Sigmoid colon (tissue), 6 donors: ENCODE measurements at regions not wholly inside any gene's neighbourhood (a gene's known extent, or its start where the extent isn't known, plus 50 kb on each side); places are given as distances from the start of the nearest gene placed in this dataset.

Experiments used
- DNase-seq: peaks from one replicate; pipeline ENCODE4 v3.0.0-alpha.2; 2019
- H3K27ac ChIP-seq, 4 donors: fragments of 200-600 bp; sonication (generic); one replicate each; pipeline ENCODE4 v1.5.1; 2016 to 2019; ENCODE audit warnings: mild to moderate bottlenecking in 1 of 4
- H3K27me3 ChIP-seq, 3 donors: fragments of 200-600 bp; sonication (generic); one replicate each; pipeline ENCODE4 v1.5.1; 2019; ENCODE audit warnings: mild to moderate bottlenecking in 1 of 3
- H3K36me3 ChIP-seq, 4 donors: fragments of 200-600 bp; sonication (generic); one replicate each; pipeline ENCODE4 v1.5.1; 2016 to 2019
- H3K4me1 ChIP-seq, 4 donors: fragments of 200-600 bp; sonication (generic); one replicate each; pipeline ENCODE4 v1.5.1; 2017 to 2019
- H3K4me3 ChIP-seq, 4 donors: fragments of 200-600 bp; sonication (generic); one replicate each; pipeline ENCODE4 v1.5.1; 2017 to 2019; ENCODE audit warnings: mild to moderate bottlenecking in 2 of 4, moderate library complexity in 1 of 4
- H3K9me3 ChIP-seq, 4 donors: fragments of 200-600 bp in 3 of 4; sonication (generic) in 3 of 4; one replicate each; pipeline versions ENCODE4 v1.5.1 to v1.6.1; 2013 to 2019
- CTCF ChIP-seq, 4 experiments: fragments of 450-650 bp in 3 of 4; fragments of 200-600 bp in 1 of 4; IDR thresholded peaks; one replicate each; pipeline ENCODE4 v1.5.1; 2016 to 2019; ENCODE audit warnings: antibody characterized with exemption in 4 of 4, mild to moderate bottlenecking in 3 of 4, moderate library complexity in 2 of 4
- EP300 ChIP-seq, 4 donors: sonication (generic); formaldehyde crosslinking; IDR thresholded peaks; one replicate each; pipeline ENCODE4 v1.6.1; 2017; ENCODE audit warnings: antibody characterized with exemption in 4 of 4
- POLR2A ChIP-seq, 2 donors: fragments of 450-650 bp; IDR thresholded peaks; one replicate each; pipeline ENCODE4 v1.6.1; 2016; ENCODE audit warnings: antibody characterized with exemption in 2 of 2, mild to moderate bottlenecking in 2 of 2, moderate library complexity in 2 of 2
- POLR2AphosphoS5 ChIP-seq, 4 donors: sonication (generic); formaldehyde crosslinking; IDR thresholded peaks; one replicate each; pipeline ENCODE4 v1.6.1; 2017; ENCODE audit warnings: antibody characterized with exemption in 4 of 4
- WGBS, 2 donors: extraction: QIAGEN DNeasy Blood & Tissue Kit; methylation state at CpG; one replicate each; pipeline ENCODE4 v1.1.7; 2013; 5-methylcytosine and 5-hydroxymethylcytosine counted together
- intact Hi-C: fragments of 100-400 bp; cut with DNase I; formaldehyde crosslinking; loops from one replicate; pipeline ENCODE4 v1.15.1; 2023
- donor health status: healthy with polysubstance abuse.
- donor health status: healthy.

DNA sequence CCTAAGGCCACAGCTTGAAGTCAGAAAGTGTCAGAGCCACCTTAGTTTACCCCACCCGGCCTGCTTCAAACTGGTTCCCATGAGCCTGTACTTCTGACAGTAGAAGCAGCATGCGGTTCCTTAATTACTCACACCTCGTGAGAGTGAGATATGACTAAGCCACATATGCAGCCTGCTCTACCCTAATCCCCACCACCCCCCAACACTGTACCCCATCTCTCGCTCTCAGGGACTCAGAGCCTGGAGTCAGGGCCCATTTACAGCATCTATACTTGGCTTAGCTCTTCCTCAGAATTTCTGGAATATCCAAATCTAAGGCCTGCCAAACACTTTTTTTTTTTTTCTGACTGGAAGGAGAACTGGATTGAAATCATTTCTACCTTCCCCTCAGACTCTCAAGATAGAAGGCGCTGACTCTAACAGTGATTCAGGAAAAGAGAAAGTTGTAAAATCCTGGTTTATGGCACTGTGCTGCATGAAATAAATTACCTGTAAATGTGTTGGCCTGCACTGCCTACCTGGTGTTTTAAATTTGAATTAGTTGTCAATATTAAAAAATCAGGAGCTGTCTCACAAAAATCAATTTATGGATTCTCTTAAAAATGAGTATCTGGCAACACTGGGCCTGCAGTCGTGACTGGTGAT is 360.0 kb downstream of the RND3 start:
- Histone ChIP-seq H3K27ac (no peak overlapping the region), H3K4me1 (no peaks in the 10 kb centered on the region), H3K27me3 (no peaks in the 10 kb centered on the region), H3K9me3 (no peaks in the 10 kb centered on the region), H3K4me3 (no peak overlapping the region), H3K36me3 (no peaks in the 10 kb centered on the region)
- DNase-seq, result no peak
- intact Hi-C loops, result no loop called here
- TF ChIP-seq POLR2A (IDR thresholded peaks at IDR 0.05), result no peak
- no peak for TF ChIP-seq CTCF (IDR thresholded peaks at IDR 0.05)
- no peak for TF ChIP-seq EP300 (IDR thresholded peaks at IDR 0.05)
- no peak for TF ChIP-seq POLR2AphosphoS5 (IDR thresholded peaks at IDR 0.05)
- 44 to 79% methylated on average over 6 of the region's 6 CpGs for WGBS, 2 donors

GRCh38 chr2:150126839-150127238 is 360.6 kb downstream of the RND3 start:
- Histone ChIP-seq H3K36me3 (no peaks in the 10 kb centered on the region), H3K27ac (no peak overlapping the region), H3K4me1 (no peaks in the 10 kb centered on the region), H3K9me3 (no peaks in the 10 kb centered on the region), H3K4me3 (no peak overlapping the region), H3K27me3 (no peaks in the 10 kb centered on the region)
- intact Hi-C loops, result no loop called here
- no peak for DNase-seq
- TF ChIP-seq POLR2AphosphoS5 (IDR thresholded peaks at IDR 0.05) (no peak), CTCF (IDR thresholded peaks at IDR 0.05) (no peak), EP300 (IDR thresholded peaks at IDR 0.05) (no peak), POLR2A (IDR thresholded peaks at IDR 0.05) (no peak)
- WGBS, 2 donors, result 87 to 93% methylated on average over 2 of the region's 2 CpGs

GRCh38 chr2:150126143-150126740 is 361.2 kb downstream of the RND3 start:
- H3K27ac ChIP-seq, result no peak overlapping the region
- H3K27me3 ChIP-seq, result no peaks in the 10 kb centered on the region
- H3K36me3 ChIP-seq, result no peaks in the 10 kb centered on the region
- intact Hi-C loops, result no loop called here
- TF ChIP-seq EP300 (IDR thresholded peaks at IDR 0.05) (no peak), CTCF (IDR thresholded peaks at IDR 0.05) (no peak), POLR2A (IDR thresholded peaks at IDR 0.05) (no peak), POLR2AphosphoS5 (IDR thresholded peaks at IDR 0.05) (no peak)
- WGBS, 2 donors, result 89 to 90% methylated on average over 7 of the region's 7 CpGs
- no peak overlapping the region for H3K4me3 ChIP-seq
- no peak for DNase-seq
- no peaks in the 10 kb centered on the region for H3K4me1 ChIP-seq
- H3K9me3 ChIP-seq, result no peaks in the 10 kb centered on the region

DNA sequence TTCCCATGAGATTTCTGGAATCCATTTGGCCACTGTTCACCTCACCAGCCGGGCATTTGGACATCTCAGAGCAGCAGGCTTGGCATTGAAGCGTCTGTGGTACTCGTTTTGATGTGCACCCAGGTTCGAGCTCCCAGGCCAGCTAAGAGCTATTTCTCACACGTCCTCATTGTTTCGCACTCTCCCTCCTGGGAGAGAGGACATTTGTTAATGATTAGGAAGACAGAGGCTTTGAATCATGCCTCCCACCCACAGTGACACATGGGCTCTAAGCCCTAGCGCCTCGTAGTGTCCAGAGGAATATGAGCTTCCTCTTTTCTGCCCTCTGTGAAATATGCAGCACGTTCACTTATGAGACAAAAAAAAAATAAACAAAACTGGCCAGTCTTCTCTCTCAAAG is 361.8 kb downstream of the RND3 start:
- no peak for TF ChIP-seq EP300 (IDR thresholded peaks at IDR 0.05)
- TF ChIP-seq POLR2A (IDR thresholded peaks at IDR 0.05), result no peak
- no peak for TF ChIP-seq CTCF (IDR thresholded peaks at IDR 0.05)
- no peak for TF ChIP-seq POLR2AphosphoS5 (IDR thresholded peaks at IDR 0.05)
- 56 to 74% methylated on average over 9 of the region's 9 CpGs for WGBS, 2 donors
- Histone ChIP-seq H3K4me3 (no peak overlapping the region), H3K4me1 (no peaks in the 10 kb centered on the region), H3K36me3 (no peaks in the 10 kb centered on the region), H3K27ac (no peak overlapping the region), H3K27me3 (no peaks in the 10 kb centered on the region), H3K9me3 (no peaks in the 10 kb centered on the region)
- DNase-seq, result no peak
- intact Hi-C loops, result no loop called here

- intact Hi-C loops, result no loop called here
- no peak for DNase-seq
- no peaks in the 10 kb centered on the region for H3K36me3 ChIP-seq
- no peak overlapping the region for H3K4me3 ChIP-seq
- no peak overlapping the region for H3K27ac ChIP-seq
- WGBS, 2 donors, result 86 to 87% methylated on average over 5 of the region's 5 CpGs
- H3K27me3 ChIP-seq, result no peaks in the 10 kb centered on the region
- H3K4me1 ChIP-seq, result no peaks in the 10 kb centered on the region
- TF ChIP-seq EP300 (IDR thresholded peaks at IDR 0.05) (no peak), CTCF (IDR thresholded peaks at IDR 0.05) (no peak), POLR2AphosphoS5 (IDR thresholded peaks at IDR 0.05) (no peak), POLR2A (IDR thresholded peaks at IDR 0.05) (no peak)
- no peaks in the 10 kb centered on the region for H3K9me3 ChIP-seq
Observed at GRCh38 chr2:150125188-150125587, 362.3 kb downstream of the RND3 start.
